DOHH2 (cell line): ENCODE measurements at regions not wholly inside any gene's neighbourhood (a gene's known extent, or its start where the extent isn't known, plus 50 kb on each side); places are given as distances from the start of the nearest gene placed in this dataset.

Experiments
- CTCF ChIP-seq: fragments of 200-600 bp; sonication (generic); IDR thresholded peaks from one replicate; pipeline ENCODE4 v1.5.1; 2014; ENCODE audit warnings: antibody characterized with exemption, mild to moderate bottlenecking, low read depth, low read length; ENCODE audit not compliant: poor library complexity, severe bottlenecking
- EZH2phosphoT487 ChIP-seq: fragments of 200-600 bp; sonication (generic); IDR thresholded peaks from 2 replicates; pipeline ENCODE4 v1.6.1; 2017; ENCODE audit warnings: borderline replicate concordance, mild to moderate bottlenecking, antibody characterized with exemption, low read length, moderate library complexity, mixed read lengths

GRCh38 chr10:91137822-91138221, 82.6 kb upstream of the PCGF5 start:
- TF ChIP-seq CTCF, result no peak
- TF ChIP-seq EZH2phosphoT487, result no peak
